ENCODE measurements at regions not wholly inside any gene's neighbourhood (a gene's known extent, or its start where the extent isn't known, plus 50 kb on each side); places are given as distances from the start of the nearest gene placed in this dataset.

GRCh38 chr20:50315586-50316551, 125.2 kb downstream of the CEBPB start:
- DNase-seq (ENCODE audit: low read depth, low spot score) = no peak
- Mint-ChIP-seq H3K4me3 (no peak overlapping the region), H3K27ac (ENCODE audit: unreplicated experiment) (no peak overlapping the region), H3K27me3 (ENCODE audit: low read depth) (peaks cover 14% of the 10 kb centered on the region), H3K4me1 (peaks cover 5% of the 10 kb centered on the region), H3K9me3 (no peaks in the 10 kb centered on the region), H3K36me3 (ENCODE audit: low read depth) (no peaks in the 10 kb centered on the region)
- no peak for TF ChIP-seq CTCF (conservative IDR thresholded peaks at IDR 0.05)

GRCh38 chr20:50317116-50317515, 126.5 kb downstream of the CEBPB start:
- Mint-ChIP-seq H3K4me3 (no peak overlapping the region), H3K36me3 (ENCODE audit: low read depth) (no peaks in the 10 kb centered on the region), H3K4me1 (peaks cover 9% of the 10 kb centered on the region), H3K27me3 (ENCODE audit: low read depth) (peaks cover 14% of the 10 kb centered on the region), H3K9me3 (no peaks in the 10 kb centered on the region), H3K27ac (ENCODE audit: unreplicated experiment) (no peak overlapping the region)
- TF ChIP-seq CTCF (conservative IDR thresholded peaks at IDR 0.05) = no peak
- no peak for DNase-seq (ENCODE audit: low read depth, low spot score)

GRCh38 chr20:50317609-50318008, 127.0 kb downstream of the CEBPB start:
- Mint-ChIP-seq H3K4me1 (peaks cover 12% of the 10 kb centered on the region), H3K27ac (ENCODE audit: unreplicated experiment) (no peak overlapping the region)
- DNase-seq (ENCODE audit: low read depth, low spot score) = no peak

GRCh38 chr20:50318710-50319109, 128.1 kb downstream of the CEBPB start:
- no peak overlapping the region for H3K27ac Mint-ChIP-seq (ENCODE audit: unreplicated experiment)
- H3K27me3 Mint-ChIP-seq (ENCODE audit: low read depth) = peaks cover 12% of the 10 kb centered on the region
- peaks cover 13% of the 10 kb centered on the region for H3K4me1 Mint-ChIP-seq
- no peaks in the 10 kb centered on the region for H3K36me3 Mint-ChIP-seq (ENCODE audit: low read depth)
- H3K9me3 Mint-ChIP-seq = no peaks in the 10 kb centered on the region
- no peak overlapping the region for H3K4me3 Mint-ChIP-seq
- DNase-seq (ENCODE audit: low read depth, low spot score) = no peak
- TF ChIP-seq CTCF (conservative IDR thresholded peaks at IDR 0.05) = no peak

More at GRCh38 chr20:50317609-50318008, 127.0 kb downstream of the CEBPB start:
- Mint-ChIP-seq H3K36me3 (ENCODE audit: low read depth) (no peaks in the 10 kb centered on the region), H3K4me3 (no peak overlapping the region), H3K9me3 (no peaks in the 10 kb centered on the region), H3K27me3 (ENCODE audit: low read depth) (peaks cover 14% of the 10 kb centered on the region)
- TF ChIP-seq CTCF (conservative IDR thresholded peaks at IDR 0.05) = no peak

GRCh38 chr20:50320005-50320900, 129.6 kb downstream of the CEBPB start:
- TF ChIP-seq CTCF (conservative IDR thresholded peaks at IDR 0.05) = no peak
- Mint-ChIP-seq H3K27me3 (ENCODE audit: low read depth) (peaks cover 5% of the 10 kb centered on the region), H3K4me1 (peaks cover 7% of the 10 kb centered on the region), H3K9me3 (no peaks in the 10 kb centered on the region), H3K27ac (ENCODE audit: unreplicated experiment) (no peak overlapping the region), H3K4me3 (no peak overlapping the region), H3K36me3 (ENCODE audit: low read depth) (no peaks in the 10 kb centered on the region)
- no peak for DNase-seq (ENCODE audit: low read depth, low spot score)

All from neural crest cell (in vitro differentiated cells).